ENCODE measurements at regions not wholly inside any gene's neighbourhood (a gene's known extent, or its start where the extent isn't known, plus 50 kb on each side); places are given as distances from the start of the nearest gene placed in this dataset.

GRCh38 chr6:99129835-99130234 is 182.1 kb upstream of the FBXL4 start:
- H3K4me3 ChIP-seq, result no peak overlapping the region
- H3K9me3 ChIP-seq, result no peaks in the 10 kb centered on the region
- H3K27ac ChIP-seq, result no peak overlapping the region
- no peaks in the 10 kb centered on the region for H3K4me1 ChIP-seq
- intact Hi-C loops (cut with DNase I), result no loop called here
- TF ChIP-seq CTCF (IDR thresholded peaks at IDR 0.05), result no peak
- DNase-seq (ENCODE audit: low spot score in 2 of 2), result no peak
- no peaks in the 10 kb centered on the region for H3K27me3 ChIP-seq
- no peaks in the 10 kb centered on the region for H3K36me3 ChIP-seq

- no peak overlapping the region for H3K27ac ChIP-seq
- intact Hi-C loops (cut with DNase I), result loop anchor here (5.0 kb wide), 1 partner anchor 1624 kb away; no protein-coding TSS in a partner anchor
- no peaks in the 10 kb centered on the region for H3K36me3 ChIP-seq
- DNase-seq (ENCODE audit: low spot score in 2 of 2), result no peak
- H3K9me3 ChIP-seq, result no peaks in the 10 kb centered on the region
- TF ChIP-seq CTCF (IDR thresholded peaks at IDR 0.05), result no peak
- H3K4me3 ChIP-seq, result no peak overlapping the region
- no peaks in the 10 kb centered on the region for H3K27me3 ChIP-seq
- no peaks in the 10 kb centered on the region for H3K4me1 ChIP-seq
Observed at GRCh38 chr6:99121748-99122147, 174.0 kb upstream of the FBXL4 start.

- H3K36me3 ChIP-seq, result no peaks in the 10 kb centered on the region
- DNase-seq (ENCODE audit: low spot score in 2 of 2), result no peak
- H3K27ac ChIP-seq, result no peak overlapping the region
- intact Hi-C loops (cut with DNase I), result loop anchor here (5.0 kb wide), 1 partner anchor 1623 kb away; no protein-coding TSS in a partner anchor
- H3K9me3 ChIP-seq, result no peaks in the 10 kb centered on the region
- no peaks in the 10 kb centered on the region for H3K4me1 ChIP-seq
- H3K27me3 ChIP-seq, result no peaks in the 10 kb centered on the region
- H3K4me3 ChIP-seq, result no peak overlapping the region
- TF ChIP-seq CTCF (IDR thresholded peaks at IDR 0.05), result no peak
Observed at GRCh38 chr6:99120641-99121040, 172.9 kb upstream of the FBXL4 start.

GRCh38 chr6:99119109-99120031 is 171.6 kb upstream of the FBXL4 start:
- Histone ChIP-seq H3K4me1 (no peaks in the 10 kb centered on the region), H3K36me3 (no peaks in the 10 kb centered on the region), H3K27ac (no peak overlapping the region), H3K4me3 (no peak overlapping the region), H3K9me3 (no peaks in the 10 kb centered on the region), H3K27me3 (no peaks in the 10 kb centered on the region)
- intact Hi-C loops (cut with DNase I), result loop anchor here (5.0 kb wide), 1 partner anchor 1622 kb away; no protein-coding TSS in a partner anchor
- no peak for DNase-seq (ENCODE audit: low spot score in 2 of 2)
- TF ChIP-seq CTCF (IDR thresholded peaks at IDR 0.05), result peak in 2 of 3 experiments; percentile 54 to 64

GRCh38 chr6:99114769-99115406 is 167.1 kb upstream of the FBXL4 start:
- TF ChIP-seq CTCF (IDR thresholded peaks at IDR 0.05), result no peak
- intact Hi-C loops (cut with DNase I), result no loop called here
- Histone ChIP-seq H3K4me3 (no peak overlapping the region), H3K9me3 (no peaks in the 10 kb centered on the region), H3K27me3 (no peaks in the 10 kb centered on the region), H3K27ac (no peak overlapping the region), H3K4me1 (no peaks in the 10 kb centered on the region), H3K36me3 (no peaks in the 10 kb centered on the region)
- no peak for DNase-seq (ENCODE audit: low spot score in 2 of 2)

All from ascending aorta (tissue), 2 donors.